ENCODE measurements at regions not wholly inside any gene's neighbourhood (a gene's known extent, or its start where the extent isn't known, plus 50 kb on each side); places are given as distances from the start of the nearest gene placed in this dataset.
A peak's percentile ranks its signal among the peaks of the same experiment; 100 is the strongest.

DNA sequence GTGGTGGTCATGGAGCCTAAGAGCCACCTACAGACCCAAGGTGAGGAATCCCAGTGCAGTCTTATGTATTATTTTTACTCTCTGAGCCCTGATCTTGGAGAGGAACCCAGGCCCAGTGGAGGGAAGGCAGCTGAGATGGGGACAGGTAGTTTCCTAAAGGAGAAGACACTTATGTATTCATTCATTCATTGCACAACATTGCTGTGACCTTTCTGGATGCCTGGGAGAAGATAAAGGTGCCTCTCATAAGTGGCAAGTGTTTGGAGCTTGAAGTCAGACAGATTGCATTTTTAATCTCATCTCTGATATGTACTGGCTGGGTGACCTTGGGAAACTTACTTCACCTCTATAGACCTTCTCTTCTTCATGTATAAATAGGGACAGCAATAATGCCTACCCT lies 111.1 kb downstream of the CEBPB start:
- no peak for DNase-seq

DNA sequence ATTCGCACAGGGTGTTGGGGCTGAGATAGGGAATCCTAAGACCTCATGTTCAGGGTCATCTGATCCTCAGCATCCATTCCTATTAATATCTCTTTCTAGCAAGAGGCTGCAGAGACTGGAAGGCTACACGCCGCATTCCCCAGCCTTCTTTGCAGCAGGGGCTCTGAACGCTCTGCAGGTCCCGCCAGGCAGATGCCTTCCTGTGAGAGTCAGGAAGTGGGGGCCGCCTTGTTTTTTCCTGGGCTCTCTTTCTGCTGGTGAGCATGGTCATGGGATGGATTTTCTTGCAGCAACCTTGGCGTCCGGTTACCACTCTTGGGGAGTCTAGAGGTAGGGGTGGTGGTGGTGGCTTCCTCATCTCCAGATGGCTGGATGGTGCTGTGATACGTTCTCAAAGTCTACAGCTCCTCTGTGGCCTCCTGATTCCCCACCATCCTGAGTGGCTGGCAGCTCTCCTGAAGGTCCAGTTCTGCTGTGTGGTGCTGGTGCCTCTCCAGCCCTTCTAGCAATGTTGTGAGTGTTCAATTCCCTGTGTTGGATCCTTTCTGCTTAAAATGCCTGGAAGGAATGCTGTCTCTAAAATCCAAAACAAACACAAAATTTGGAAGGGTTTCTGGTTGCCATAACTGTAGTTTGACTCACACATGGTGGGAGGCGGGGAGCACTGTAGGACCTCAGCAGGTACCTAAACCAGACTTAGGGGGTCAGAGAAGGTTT lies 111.9 kb downstream of the CEBPB start:
- DNase-seq: peak; percentile 59 to 78

GRCh38 chr20:50303573-50304500 lies 113.2 kb downstream of the CEBPB start:
- peak in 1 of 2 experiments; percentile 12 for DNase-seq

- no peak for DNase-seq
Observed at GRCh38 chr20:50304501-50304856, 113.8 kb downstream of the CEBPB start.

- no peak for DNase-seq
Observed at GRCh38 chr20:50304923-50305635, 114.4 kb downstream of the CEBPB start.

- no peak for DNase-seq
Observed at GRCh38 chr20:50305636-50306477, 115.2 kb downstream of the CEBPB start.

DNA sequence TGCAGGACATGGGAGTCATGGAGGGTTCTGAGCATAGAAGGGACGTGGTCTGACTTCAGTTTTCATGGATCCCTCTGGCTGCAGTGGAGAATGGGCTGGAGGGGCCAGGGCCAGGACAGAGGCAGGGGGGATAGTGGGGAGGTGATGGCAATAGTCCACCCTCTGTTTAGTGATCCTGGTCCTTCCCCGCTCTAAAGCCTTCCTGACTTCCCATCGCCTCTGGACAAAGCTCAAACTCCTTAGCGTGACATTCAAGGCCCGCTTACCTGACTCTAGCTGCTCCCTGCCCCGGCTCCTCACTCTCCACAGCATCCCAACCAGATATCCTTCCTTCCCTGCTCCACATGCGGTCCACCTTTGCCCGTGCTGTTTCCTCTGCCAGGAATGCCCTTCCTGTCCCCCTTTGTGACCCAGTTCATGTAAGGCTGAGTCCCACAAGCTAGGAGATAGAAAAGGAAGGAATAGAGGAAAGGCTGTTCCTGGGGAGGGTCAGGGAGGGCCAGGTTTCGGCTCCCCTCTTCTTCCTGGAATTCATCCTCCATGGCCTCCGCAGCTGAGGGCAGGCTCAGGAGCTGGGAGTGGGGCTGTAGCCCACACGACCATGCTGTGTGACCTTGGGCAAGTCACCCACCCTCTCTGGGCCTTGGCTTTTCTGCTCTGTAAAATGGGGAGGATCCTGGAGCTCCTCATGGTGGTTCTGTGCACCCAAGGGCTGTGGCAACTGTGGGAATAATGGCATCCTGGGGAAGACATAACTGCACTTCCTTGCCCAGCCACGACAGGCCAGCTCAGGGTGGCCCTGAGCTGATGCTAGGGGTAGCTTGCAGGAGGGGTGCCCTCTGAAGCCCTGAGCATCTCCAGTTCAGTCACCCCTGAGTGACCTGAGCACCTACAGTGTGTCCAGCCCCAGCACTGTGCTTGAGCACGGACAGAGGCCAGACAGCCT lies 116.1 kb downstream of the CEBPB start:
- no peak for DNase-seq

DNA sequence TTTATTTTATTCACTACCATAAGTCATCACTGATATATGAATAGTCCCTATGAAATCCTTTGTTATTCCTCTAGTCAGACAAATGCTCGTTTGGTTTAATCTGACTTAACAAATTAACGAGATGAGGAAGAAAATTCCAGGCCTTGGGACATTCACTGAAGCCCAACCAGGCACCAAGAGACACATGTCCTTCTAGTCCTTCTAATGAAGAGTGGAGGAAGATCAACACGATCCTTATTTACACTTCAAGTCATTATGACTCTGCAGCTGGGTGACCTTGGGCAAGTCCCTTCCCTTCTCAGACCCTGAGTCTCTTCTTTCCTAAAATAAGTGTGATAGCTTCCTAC lies 117.5 kb downstream of the CEBPB start:
- DNase-seq: no peak

DNA sequence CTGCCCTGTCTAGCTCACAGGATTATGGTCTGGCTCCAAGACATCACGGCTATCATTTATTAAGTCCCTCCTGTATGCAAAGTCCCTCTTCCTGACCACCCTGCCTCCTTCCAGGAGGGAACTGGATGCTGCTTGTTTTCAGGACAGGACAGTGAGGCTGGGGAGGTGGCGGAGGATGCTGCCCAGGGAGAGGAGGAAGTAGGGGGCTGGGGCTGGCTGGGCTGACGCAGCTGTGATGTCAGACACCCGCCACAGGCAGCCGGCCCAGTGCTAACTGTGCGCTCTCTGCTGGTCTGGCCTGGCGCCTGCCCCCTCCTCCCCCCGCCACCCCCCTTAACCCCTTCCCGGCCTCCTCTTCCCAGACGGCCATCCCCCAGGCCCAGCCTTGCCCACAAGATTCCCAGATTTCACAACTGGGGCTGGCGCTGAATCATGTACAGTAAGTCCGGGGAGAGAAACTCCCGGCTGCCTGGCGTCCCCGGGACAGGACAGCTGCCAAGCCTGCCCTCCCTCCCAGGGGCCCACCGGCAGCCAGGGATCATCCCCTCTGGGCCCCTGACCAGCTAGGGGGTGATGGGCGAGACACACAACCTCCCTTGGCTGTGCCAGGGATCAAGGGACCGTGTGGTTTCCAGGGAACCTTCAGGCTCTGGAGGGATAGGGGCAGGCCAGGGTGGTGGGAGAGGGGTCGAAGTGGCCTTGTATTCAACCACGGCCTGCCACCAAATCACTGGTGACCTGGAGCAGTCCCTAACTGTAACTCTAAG lies 118.1 kb downstream of the CEBPB start:
- DNase-seq: peak; percentile 36 to 46

DNA sequence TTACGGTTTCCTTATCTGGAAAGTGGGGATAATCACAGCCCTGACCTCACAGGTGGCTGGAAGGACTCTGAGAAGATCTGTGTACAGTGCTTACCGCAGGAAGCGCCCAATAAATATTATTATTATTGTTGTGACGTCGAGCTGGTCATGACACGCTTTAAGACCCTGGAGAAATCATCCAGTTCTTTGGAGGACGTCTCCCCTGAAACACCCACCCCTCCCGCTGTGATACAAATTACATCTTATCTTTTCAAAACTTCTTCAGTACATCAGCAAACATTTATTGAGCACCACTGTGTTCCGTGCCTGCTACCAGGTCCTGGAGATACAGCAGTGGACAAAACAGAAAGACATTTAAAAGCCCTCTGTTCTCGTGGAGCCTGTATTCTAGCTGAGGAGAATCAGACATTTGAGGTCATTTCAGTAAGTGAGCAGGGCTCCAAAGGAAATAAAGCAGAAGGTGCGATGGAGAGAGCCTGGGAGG lies 118.7 kb downstream of the CEBPB start:
- DNase-seq: no peak

GRCh38 chr20:50309764-50310672 lies 119.4 kb downstream of the CEBPB start:
- no peak for DNase-seq

- DNase-seq: no peak
Observed at GRCh38 chr20:50310673-50311051, 120.0 kb downstream of the CEBPB start.

GRCh38 chr20:50311308-50312001 lies 120.8 kb downstream of the CEBPB start:
- DNase-seq: no peak

GRCh38 chr20:50312002-50312681 lies 121.5 kb downstream of the CEBPB start:
- DNase-seq: no peak

DNA sequence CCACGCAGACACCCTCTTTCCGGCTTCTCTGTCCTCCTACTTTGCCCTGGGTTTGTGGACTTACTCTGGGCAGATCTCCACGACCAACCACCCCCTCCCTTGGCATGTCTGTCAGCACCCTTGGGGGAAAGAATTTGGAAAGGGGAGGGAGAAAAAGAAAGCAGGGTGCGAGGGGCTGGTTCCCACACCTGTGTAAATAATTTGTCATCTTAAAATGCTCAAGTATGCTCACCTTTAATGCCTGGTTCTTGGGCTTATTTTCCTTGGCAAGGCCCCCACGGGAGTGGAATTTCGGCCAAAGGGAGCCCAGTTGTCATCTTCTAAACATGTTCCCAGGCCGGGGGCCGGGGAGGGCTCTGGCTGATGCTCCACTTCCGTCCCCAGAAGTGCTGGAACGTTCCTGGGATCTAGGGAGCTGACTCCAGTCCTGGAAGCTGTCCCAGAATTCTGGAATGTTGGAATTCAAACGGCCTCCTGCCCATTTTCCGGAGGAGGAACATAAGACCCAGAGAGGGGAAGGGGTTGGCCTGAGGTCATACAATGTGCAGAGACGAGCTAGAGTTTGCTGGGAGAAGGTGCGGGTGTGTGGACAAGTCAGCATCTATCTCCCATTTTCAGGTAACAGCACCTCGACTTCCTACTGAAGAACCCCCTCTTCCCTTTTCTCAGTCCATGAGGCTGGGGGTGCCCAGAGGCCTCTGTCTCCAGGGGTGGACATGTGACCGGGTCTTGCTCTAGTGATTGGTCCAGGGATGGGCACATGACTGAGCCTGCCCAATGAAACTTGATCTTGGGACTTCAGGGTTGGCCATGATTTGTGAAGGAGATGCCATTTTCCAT lies 122.3 kb downstream of the CEBPB start:
- no peak for DNase-seq

DNA sequence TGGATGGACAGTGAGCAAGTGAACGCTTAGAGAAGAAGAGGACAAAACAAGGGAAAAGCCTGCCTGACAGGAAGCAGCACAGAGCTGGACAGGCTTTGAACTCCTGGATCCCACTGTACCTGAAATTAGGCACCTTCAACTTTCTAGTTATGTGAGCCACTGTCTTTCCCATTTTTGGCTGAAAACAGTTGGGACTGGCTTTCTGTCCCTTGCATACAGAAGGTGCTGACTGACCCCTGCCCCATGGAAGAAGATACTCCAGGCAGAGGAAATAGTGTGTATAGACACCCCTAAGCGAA lies 122.8 kb downstream of the CEBPB start:
- DNase-seq: no peak
